ENCODE measurements at regions not wholly inside any gene's neighbourhood (a gene's known extent, or its start where the extent isn't known, plus 50 kb on each side); places are given as distances from the start of the nearest gene placed in this dataset.

DNA sequence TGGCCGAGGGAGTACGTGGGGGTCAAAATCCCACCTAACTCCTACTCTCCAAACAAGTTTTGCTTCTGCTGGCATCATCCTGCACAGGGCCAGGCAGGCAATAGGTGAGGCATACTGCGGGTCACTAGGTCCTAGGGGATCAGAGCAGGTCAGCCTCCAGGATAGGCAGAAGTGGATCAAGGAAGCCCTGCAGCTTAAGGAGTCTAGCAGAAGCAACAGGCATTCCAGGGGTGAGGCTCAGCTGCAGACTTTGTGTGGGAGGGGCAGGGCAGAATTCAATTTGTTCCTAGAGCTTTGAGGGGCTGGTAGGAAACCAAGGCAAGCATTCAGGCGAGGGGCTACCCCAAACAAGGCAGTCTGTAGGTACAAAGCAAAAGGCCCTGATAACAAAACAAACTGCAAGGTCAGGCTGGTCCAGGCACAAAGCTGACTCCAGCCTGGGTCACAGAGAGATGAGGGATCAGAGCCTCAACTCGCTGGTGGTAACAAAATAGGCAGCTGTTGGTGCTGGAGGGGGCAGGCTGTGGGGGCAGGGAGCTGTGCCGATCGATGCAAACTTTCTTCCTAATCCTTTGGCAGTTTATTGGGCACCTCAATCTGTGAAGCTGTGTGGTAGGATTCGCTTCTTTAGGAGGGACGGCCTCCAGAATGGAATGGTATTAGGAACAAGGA is 80.2 kb upstream of the CALM2 start:
- Histone ChIP-seq H2AFZ (no peak overlapping the region), H3K27me3 (replicated peaks; ENCODE audit: insufficient read depth) (no peaks in the 10 kb centered on the region), H3K9ac (no peak overlapping the region), H4K20me1 (ENCODE audit: insufficient read depth) (no peaks in the 10 kb centered on the region), H3K4me2 (ENCODE audit: unreplicated experiment) (no peak overlapping the region), H3K27ac (no peak overlapping the region), H3K9me2 (ENCODE audit: insufficient read depth) (no peaks in the 10 kb centered on the region), H3K36me3 (ENCODE audit: low read depth) (no peaks in the 10 kb centered on the region), H3K4me1 (ENCODE audit: insufficient read depth) (no peaks in the 10 kb centered on the region), H3K9me3 (ENCODE audit: low read depth) (no peaks in the 10 kb centered on the region), H3K4me3 (no peak overlapping the region), H3F3A (ENCODE audit: insufficient read depth) (no peaks in the 10 kb centered on the region), H3K79me2 (ENCODE audit: insufficient read depth) (no peaks in the 10 kb centered on the region)
- TF ChIP-seq EZH2phosphoT487 (IDR thresholded peaks at IDR 0.05; ENCODE audit: insufficient read depth, low read depth) (no peak), EZH2 (IDR thresholded peaks at IDR 0.05; ENCODE audit: insufficient read depth, poor library complexity, severe bottlenecking) (no peak)
- no peak for DNase-seq
- WGBS, 2 experiments (ENCODE audit: low coverage in 1 of 2, low lambda C conversion rate in 2 of 2, missing lambda C conversion rate in 2 of 2) = 71 to 72% methylated on average over 9 of the region's 9 CpGs
- in situ Hi-C loops (cut with MboI) = no loop called here

DNA sequence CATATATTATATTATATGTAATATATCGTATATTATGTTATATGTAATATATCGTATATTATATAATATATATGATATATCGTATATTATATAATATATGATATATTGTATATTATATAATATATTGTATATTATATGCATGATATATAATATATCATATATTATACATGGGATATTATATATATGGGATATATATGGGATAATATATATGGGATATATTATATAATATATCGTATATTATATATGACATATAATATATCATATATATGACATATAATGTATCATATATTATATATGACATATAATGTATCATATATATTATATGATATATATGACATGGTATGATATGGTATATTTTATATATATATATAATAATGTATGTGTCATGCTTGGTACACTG is 79.5 kb upstream of the CALM2 start:
- H2AFZ ChIP-seq = no peak overlapping the region
- TF ChIP-seq EZH2 (IDR thresholded peaks at IDR 0.05; ENCODE audit: insufficient read depth, poor library complexity, severe bottlenecking) = no peak
- TF ChIP-seq EZH2phosphoT487 (IDR thresholded peaks at IDR 0.05; ENCODE audit: insufficient read depth, low read depth) = no peak
- no peaks in the 10 kb centered on the region for H3K4me1 ChIP-seq (ENCODE audit: insufficient read depth)
- H3F3A ChIP-seq (ENCODE audit: insufficient read depth) = no peaks in the 10 kb centered on the region
- no peaks in the 10 kb centered on the region for H3K27me3 ChIP-seq (replicated peaks; ENCODE audit: insufficient read depth)
- no peaks in the 10 kb centered on the region for H4K20me1 ChIP-seq (ENCODE audit: insufficient read depth)
- H3K9me2 ChIP-seq (ENCODE audit: insufficient read depth) = no peaks in the 10 kb centered on the region
- H3K4me2 ChIP-seq (ENCODE audit: unreplicated experiment) = no peak overlapping the region
- 75 to 90% methylated on average over 2 to 4 of the region's 4 CpGs for WGBS, 2 experiments (ENCODE audit: low coverage in 1 of 2, low lambda C conversion rate in 2 of 2, missing lambda C conversion rate in 2 of 2)
- no peak overlapping the region for H3K9ac ChIP-seq
- no peak overlapping the region for H3K27ac ChIP-seq
- in situ Hi-C loops (cut with MboI) = no loop called here
- H3K9me3 ChIP-seq (ENCODE audit: low read depth) = no peaks in the 10 kb centered on the region
- no peak for DNase-seq
- no peaks in the 10 kb centered on the region for H3K36me3 ChIP-seq (ENCODE audit: low read depth)
- no peaks in the 10 kb centered on the region for H3K79me2 ChIP-seq (ENCODE audit: insufficient read depth)
- H3K4me3 ChIP-seq = no peak overlapping the region

DNA sequence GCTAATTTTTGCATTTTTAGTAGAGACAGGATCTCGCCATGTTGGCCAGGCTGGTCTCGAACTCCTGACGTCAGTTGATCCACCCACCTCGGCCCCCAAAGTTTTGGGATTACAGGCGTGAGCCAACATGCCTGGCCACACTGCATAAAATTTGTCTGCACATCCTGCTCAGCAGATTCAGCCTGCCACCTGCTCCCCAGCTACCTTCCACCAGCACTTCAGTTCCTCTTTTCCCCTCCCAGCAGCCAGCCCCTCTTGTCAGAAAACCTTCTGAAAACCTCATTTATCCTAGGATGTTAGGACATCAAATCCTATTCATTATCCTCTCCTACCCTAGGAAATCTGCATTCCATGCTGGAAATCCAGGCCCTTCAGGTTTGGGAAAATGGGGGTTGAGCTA is 78.2 kb upstream of the CALM2 start:
- no peaks in the 10 kb centered on the region for H3F3A ChIP-seq (ENCODE audit: insufficient read depth)

GRCh38 chr2:47253447-47253846 is 77.1 kb upstream of the CALM2 start:
- no peaks in the 10 kb centered on the region for H4K20me1 ChIP-seq (ENCODE audit: insufficient read depth)
- no peak overlapping the region for H2AFZ ChIP-seq
- no peak overlapping the region for H3K4me3 ChIP-seq
- H3K79me2 ChIP-seq (ENCODE audit: insufficient read depth) = no peaks in the 10 kb centered on the region
- WGBS, 2 experiments (ENCODE audit: low coverage in 1 of 2, low lambda C conversion rate in 2 of 2, missing lambda C conversion rate in 2 of 2) = 96 to 98% methylated on average over 5 of the region's 5 CpGs
- H3K27me3 ChIP-seq (replicated peaks; ENCODE audit: insufficient read depth) = no peaks in the 10 kb centered on the region
- TF ChIP-seq EZH2phosphoT487 (IDR thresholded peaks at IDR 0.05; ENCODE audit: insufficient read depth, low read depth) (no peak), EZH2 (IDR thresholded peaks at IDR 0.05; ENCODE audit: insufficient read depth, poor library complexity, severe bottlenecking) (no peak)
- no peak overlapping the region for H3K27ac ChIP-seq
- H3K9ac ChIP-seq = no peak overlapping the region
- no peak for DNase-seq
- H3K4me1 ChIP-seq (ENCODE audit: insufficient read depth) = peaks cover 7% of the 10 kb centered on the region; the same call in 1 of the 2 replicates
- H3K9me3 ChIP-seq (ENCODE audit: low read depth) = no peaks in the 10 kb centered on the region
- in situ Hi-C loops (cut with MboI) = no loop called here
- no peaks in the 10 kb centered on the region for H3K9me2 ChIP-seq (ENCODE audit: insufficient read depth)
- H3K4me2 ChIP-seq (ENCODE audit: unreplicated experiment) = no peak overlapping the region
- no peaks in the 10 kb centered on the region for H3K36me3 ChIP-seq (ENCODE audit: low read depth)
- H3F3A ChIP-seq (ENCODE audit: insufficient read depth) = no peaks in the 10 kb centered on the region

More for the DNA sequence above, 78.2 kb upstream of the CALM2 start:
- no peak overlapping the region for H3K9ac ChIP-seq
- H3K27me3 ChIP-seq (replicated peaks; ENCODE audit: insufficient read depth) = no peaks in the 10 kb centered on the region
- H3K9me2 ChIP-seq (ENCODE audit: insufficient read depth) = no peaks in the 10 kb centered on the region
- H2AFZ ChIP-seq = no peak overlapping the region
- in situ Hi-C loops (cut with MboI) = no loop called here
- H3K4me2 ChIP-seq (ENCODE audit: unreplicated experiment) = no peak overlapping the region
- no peak overlapping the region for H3K4me3 ChIP-seq
- TF ChIP-seq EZH2phosphoT487 (IDR thresholded peaks at IDR 0.05; ENCODE audit: insufficient read depth, low read depth) (no peak), EZH2 (IDR thresholded peaks at IDR 0.05; ENCODE audit: insufficient read depth, poor library complexity, severe bottlenecking) (no peak)
- no peaks in the 10 kb centered on the region for H3K36me3 ChIP-seq (ENCODE audit: low read depth)
- peaks cover 3% of the 10 kb centered on the region; the same call in 1 of the 2 replicates for H3K4me1 ChIP-seq (ENCODE audit: insufficient read depth)
- 89 to 95% methylated on average over 5 of the region's 5 CpGs for WGBS, 2 experiments (ENCODE audit: low coverage in 1 of 2, low lambda C conversion rate in 2 of 2, missing lambda C conversion rate in 2 of 2)
- DNase-seq = no peak
- no peaks in the 10 kb centered on the region for H3K79me2 ChIP-seq (ENCODE audit: insufficient read depth)
- H3K27ac ChIP-seq = no peak overlapping the region
- no peaks in the 10 kb centered on the region for H3K9me3 ChIP-seq (ENCODE audit: low read depth)
- H4K20me1 ChIP-seq (ENCODE audit: insufficient read depth) = no peaks in the 10 kb centered on the region

DNA sequence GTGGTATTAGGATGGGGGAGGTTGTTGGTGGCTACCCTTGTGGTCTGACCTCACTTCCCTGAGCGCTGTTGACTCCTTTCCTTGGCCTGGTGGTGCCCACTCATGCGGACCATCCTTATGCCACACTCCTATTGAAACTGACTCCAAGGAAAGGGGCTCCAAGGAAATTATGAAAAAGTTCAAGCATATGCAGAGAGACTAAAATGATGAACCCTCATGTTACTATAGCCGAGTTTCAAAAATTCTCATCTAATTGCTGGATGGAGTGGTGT is 75.0 kb upstream of the CALM2 start:
- no peak overlapping the region for H3K9ac ChIP-seq
- no peaks in the 10 kb centered on the region for H3K79me2 ChIP-seq (ENCODE audit: insufficient read depth)
- no peak overlapping the region for H3K4me2 ChIP-seq (ENCODE audit: unreplicated experiment)
- H3K27me3 ChIP-seq (replicated peaks; ENCODE audit: insufficient read depth) = no peaks in the 10 kb centered on the region
- in situ Hi-C loops (cut with MboI) = no loop called here
- H3K9me3 ChIP-seq (ENCODE audit: low read depth) = no peaks in the 10 kb centered on the region
- 81 to 83% methylated on average over 3 of the region's 3 CpGs for WGBS, 2 experiments (ENCODE audit: low coverage in 1 of 2, low lambda C conversion rate in 2 of 2, missing lambda C conversion rate in 2 of 2)
- H3K27ac ChIP-seq = no peak overlapping the region
- H3K36me3 ChIP-seq (ENCODE audit: low read depth) = no peaks in the 10 kb centered on the region
- no peak for TF ChIP-seq EZH2phosphoT487 (IDR thresholded peaks at IDR 0.05; ENCODE audit: insufficient read depth, low read depth)
- TF ChIP-seq EZH2 (IDR thresholded peaks at IDR 0.05; ENCODE audit: insufficient read depth, poor library complexity, severe bottlenecking) = no peak
- no peaks in the 10 kb centered on the region for H3K9me2 ChIP-seq (ENCODE audit: insufficient read depth)
- H3F3A ChIP-seq (ENCODE audit: insufficient read depth) = no peaks in the 10 kb centered on the region
- peaks cover 7% of the 10 kb centered on the region; the same call in 1 of the 2 replicates for H3K4me1 ChIP-seq (ENCODE audit: insufficient read depth)
- H3K4me3 ChIP-seq = no peak overlapping the region
- no peaks in the 10 kb centered on the region for H4K20me1 ChIP-seq (ENCODE audit: insufficient read depth)
- DNase-seq = no peak
- no peak overlapping the region for H2AFZ ChIP-seq
